GM18870 (cell line): ENCODE measurements at regions not wholly inside any gene's neighbourhood (a gene's known extent, or its start where the extent isn't known, plus 50 kb on each side); places are given as distances from the start of the nearest gene placed in this dataset.
"Not testable (repeated sequence)": the region's sequence is repeated elsewhere in the genome, so short reads cannot be mapped to it uniquely, and the experiment has no call there.

Experiments used
- ATAC-seq: cut with Tn5 transposase; IDR thresholded peaks from one replicate; pipeline ENCODE4 v1.9.1; 2021; ENCODE audit warnings: moderate library complexity; ENCODE audit not compliant: unreplicated experiment

DNA sequence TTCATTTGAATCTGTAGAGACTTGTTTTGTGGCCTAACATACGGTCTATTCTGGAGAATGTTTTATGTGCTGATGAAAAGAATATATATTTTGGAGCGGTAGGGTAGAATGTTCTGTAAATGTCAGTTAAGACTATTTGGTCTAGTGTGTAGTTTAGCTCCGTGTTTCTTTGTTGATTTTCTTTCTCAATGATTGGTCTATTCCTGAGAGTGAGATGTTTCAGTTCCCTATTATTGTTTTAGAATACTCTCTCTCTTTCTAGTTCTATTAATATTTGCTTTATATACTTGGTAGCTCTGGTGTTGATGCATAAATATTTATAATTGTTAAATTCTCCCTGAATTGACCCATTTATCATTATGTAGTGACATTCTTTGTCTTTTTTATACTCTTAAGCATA, 236.5 kb downstream of the GLUD2 start:
- ATAC-seq = peak; percentile 52

DNA sequence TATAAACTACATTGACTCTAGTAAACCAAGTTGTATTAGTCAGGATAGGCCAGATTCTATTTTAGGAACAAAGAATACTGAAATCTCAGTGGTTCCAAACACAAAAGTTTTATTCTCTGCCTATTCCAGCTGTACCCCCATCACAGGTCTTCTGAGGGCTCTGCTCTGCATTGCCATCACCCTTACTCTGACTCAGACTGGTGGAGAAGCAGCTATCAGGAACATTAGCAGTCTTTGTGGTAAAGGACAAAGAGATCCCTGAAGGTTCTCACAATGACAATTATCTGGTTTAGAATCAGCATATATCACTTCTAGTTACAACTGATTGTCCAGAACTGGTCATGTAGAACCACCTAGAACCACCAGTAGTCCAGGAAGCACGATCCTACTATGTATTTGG, 251.1 kb downstream of the GLUD2 start:
- no peak for ATAC-seq

DNA sequence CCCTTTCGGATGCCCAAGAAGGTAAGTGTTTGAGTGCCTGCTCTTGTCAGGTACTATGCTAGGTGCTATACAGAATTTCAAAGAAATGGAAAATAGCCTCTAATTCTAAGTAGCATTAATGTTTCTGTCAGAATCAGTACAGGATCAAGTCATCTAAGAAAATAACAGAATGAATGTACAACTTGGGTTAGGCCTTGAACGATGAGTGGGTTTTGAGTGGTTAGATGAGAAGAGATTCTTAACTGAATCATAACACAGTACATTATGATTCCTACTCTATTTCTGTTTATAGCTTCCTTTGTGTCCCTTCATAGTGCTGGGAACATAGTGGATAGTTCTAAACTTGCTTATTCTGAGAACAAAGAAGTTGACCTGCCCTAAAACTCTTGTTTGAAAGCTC, 253.9 kb downstream of the GLUD2 start:
- no peak for ATAC-seq

DNA sequence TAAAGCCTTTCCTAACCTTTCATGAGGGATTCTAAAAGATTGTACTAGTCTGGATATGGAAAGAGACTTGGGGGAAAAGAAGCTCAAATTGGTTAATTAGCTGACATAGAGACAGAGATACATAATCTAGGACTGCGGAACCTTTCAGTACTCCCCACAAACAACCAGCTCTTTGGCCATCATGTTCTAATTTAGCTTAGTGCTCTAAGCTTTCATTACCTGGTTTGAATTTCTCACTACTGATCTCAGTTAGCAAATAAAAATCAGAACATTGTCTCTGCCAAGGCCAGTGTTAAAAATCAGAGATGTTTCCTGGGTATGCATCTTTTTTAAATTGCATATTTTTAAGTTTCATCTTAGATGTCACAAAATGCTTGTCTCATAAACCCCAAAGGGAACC, 254.4 kb downstream of the GLUD2 start:
- no peak for ATAC-seq

DNA sequence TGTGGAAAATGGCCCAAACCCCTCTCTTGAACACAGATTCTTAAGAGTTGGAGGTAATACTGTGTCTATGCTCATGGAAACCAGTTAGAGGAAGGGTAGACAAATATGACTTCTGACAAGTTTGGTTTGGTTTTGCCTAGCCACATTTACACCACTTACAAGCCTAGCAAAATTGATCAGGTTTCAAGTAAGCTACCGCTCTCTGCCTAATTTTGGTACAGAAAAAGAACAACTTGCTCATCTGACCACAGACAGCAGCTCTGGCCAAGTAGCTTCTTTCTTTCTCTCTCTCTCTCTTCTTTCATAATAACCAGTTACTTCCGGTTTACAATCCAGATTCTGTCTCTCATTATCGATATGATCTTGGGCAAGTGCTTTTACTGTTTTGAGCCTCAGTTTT, 260.0 kb downstream of the GLUD2 start:
- ATAC-seq = peak; percentile 73

DNA sequence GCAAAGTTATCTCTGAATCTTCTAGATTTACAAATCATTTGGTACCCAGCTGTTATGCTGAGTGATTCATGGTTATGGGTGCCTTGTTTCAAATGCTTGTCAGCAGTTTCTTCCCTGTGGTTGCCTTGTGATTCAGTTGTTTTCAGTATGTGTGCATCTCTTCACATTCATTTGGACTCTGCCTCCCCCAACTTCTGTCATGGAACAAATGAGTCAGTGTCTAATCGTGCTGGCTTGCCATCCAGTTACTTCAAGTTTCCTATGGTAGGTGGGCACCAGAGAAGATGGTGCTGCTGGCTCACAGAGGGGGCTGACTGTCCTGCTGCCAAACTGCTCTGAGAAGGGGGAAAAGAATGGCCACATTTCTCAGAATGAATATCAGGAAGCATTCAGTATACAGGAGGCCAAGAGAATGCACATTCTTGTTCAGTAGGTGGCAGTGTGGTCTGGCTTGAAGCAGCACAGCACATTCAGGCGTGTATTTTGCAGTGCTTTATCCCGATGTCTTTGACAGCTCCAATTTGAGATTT, 260.9 kb downstream of the GLUD2 start:
- ATAC-seq = peak; percentile 85

DNA sequence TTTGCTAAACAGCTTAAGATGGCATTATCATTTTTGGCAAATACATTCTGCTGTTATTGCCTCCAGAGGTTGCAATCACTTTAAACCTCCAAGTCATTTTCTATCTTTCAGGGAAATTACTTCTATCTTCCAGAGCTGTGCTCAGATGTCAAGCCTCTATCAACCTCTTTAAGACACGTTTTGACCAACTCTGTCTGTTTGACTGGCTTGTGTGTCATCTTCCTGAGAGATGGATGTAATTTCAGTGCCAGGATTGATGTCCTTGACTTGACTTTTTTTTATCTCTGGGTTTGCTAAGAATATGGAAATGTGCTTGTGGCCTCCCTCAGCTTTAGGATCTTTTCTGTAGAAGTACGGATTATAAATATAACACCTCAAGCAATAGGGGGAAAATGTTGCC, 263.4 kb downstream of the GLUD2 start:
- ATAC-seq = no peak

DNA sequence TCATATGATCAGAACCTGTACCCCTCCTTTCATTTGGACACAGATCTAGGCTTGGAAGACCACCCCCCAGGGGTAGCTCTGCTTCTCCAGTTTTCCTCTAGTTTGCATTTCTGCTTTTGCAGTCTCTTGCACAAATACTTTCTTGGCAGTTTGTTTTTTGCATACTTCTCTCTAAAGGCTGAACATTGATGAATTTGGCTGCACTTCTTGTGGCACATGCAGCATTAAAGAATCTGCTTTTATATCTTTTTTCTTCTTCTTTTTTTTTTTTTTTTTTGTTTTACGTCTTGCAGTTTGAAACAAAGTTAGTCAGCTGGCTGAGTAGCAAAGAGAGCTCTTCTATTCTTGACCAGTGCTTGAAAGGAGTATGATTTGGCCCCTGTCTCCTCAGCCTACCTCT, 273.0 kb downstream of the GLUD2 start:
- no peak for ATAC-seq

DNA sequence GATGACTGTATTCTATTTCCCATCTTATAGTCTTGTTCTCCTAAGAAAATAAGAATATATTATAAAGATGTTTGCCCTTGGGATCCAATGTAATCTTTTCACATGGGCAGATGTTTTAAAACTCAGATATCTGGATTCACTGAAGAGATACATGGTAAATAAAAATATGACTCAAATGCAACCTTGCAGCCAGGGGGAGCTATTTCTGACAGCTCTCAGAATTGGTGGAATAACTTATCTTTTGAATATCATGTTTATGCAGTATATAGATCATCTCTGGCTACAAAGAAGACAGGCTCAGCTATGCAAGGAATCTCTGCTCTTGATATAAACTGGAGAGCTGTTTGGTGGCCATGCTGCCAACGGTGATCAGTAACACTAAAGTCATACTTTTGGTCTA, 274.7 kb downstream of the GLUD2 start:
- ATAC-seq = no peak

DNA sequence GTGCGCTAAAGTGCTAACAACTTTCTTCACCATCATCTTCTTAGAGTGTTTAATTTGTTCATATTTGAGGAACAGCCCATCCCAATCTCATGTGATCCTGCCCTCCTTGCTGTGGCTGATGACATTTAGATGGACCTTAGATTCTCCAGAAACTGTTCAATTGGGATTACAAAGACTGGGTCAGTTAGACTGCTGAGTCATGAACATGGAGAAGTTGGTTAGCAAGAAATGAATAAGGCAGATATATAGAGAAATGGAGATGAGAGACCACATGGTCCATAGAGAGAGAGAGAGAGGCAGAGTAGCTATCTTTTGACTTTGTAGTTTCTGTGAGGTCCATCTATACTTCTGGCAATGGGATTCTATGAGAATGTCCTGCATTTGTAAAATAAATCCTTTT, 275.9 kb downstream of the GLUD2 start:
- no peak for ATAC-seq

DNA sequence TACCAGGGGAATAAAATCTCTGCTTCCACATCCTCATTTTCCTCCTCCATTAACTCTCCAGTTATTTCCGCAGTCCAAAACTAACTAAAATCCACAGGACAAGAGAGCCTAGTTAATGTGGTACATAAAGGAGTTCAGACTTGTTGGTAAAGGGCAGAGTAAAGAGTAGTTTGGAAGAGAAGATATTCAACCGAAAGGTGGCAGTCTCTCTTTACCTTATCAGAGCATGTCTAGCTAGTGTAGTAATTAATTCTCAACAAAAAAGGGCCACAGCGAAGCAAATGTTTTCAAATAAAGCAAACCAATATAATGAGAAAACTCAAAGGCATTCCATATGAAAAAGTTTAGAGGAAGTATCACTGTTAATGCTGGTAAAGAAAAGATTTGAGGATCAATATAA, 286.5 kb downstream of the GLUD2 start:
- ATAC-seq = no peak

DNA sequence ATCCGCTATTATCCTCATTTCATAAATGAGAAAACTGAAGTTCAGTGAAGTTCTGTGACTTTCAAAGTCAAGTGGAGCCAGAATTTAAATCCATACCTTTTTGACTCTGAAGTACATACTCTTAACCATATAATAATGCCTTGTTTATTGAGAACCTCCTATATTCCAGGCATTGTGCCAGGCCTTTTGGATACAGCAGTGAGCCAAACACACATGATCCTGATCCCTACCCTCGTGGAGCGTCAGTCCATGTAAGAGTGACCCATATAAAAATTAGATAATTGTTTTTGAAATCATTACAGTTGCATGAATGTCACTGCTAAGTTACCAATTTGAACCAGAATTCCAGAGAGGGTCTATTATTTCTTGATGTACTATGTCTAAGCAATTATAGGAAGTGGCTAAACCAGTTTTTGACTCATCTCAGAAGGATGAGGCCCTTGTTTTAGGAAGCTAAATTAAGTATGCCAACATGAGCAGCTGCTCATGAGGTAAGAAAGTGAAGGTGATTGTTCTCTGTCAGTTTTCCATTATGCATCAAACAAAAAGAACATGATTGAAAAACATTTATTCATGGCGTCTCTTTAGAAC, 289.5 kb downstream of the GLUD2 start:
- ATAC-seq = no peak

DNA sequence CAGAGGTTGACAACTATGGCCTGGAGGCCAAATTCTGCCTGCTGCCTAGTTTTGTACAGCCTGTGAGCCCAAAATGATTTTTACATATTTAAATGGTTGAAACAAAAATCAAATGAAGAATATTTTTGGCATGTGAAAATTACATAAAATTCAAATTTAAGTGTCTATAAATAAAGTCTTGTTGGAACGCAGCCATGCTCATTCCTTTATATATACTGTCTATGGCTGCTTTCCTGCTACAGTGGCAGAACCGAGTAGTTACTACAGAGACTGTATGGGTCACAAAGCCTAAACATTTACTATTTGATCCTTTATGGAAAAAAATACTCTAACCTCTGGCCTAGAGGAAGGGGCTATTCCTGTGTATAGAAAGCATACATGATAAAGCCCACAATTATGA, 290.4 kb downstream of the GLUD2 start:
- no peak for ATAC-seq

DNA sequence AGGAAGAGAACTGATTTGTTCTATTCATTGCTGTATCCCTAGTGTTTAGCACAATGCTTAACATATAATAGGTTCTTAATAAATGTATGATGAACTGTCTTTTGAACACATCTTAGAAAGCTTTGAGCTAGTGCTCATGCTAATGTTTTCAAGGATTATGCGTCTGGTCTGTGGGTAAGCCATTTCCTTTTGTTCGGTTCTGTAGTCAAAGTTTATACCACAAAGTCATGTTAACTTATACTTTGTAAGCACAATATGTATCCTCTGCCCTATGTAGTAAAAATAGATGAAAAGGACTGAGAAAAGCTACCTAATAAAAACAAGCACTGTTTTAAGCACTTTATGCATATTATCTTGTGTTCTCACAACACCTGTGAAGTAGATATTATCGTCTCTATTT, 301.9 kb downstream of the GLUD2 start:
- ATAC-seq = no peak

DNA sequence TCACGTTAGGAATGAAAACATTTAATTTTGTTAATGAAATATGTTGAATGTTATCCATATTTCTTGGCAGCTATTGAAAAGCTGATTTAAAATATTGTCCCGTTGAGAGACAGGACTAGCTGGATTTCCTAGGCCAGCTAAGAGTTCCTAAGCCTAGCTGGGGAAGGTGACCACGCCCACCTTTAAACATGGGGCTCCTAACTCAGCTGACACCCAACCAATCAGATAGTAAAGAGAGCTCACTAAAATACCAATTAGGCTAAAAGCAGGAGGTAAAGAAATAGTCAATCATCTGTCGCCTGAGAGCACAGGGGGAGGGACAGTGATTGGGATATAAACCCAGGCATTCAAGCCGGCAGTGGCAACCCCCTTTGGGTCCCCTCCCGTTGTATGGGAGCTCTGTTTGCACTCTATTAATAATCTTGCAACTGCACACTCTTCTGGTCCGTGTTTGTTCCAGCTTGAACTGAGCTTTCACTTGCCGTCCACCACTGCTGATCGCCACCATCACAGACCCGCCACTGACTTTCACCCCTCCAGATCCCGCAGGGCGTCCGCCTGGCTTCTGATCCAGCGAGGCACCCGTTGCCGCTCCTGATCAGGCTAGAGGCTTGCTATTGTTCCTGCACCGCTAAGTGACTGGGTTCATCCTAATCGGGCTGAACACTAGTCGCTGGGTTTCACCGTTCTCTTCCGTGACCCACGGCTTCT, 308.9 kb downstream of the GLUD2 start:
- ATAC-seq = no peak

DNA sequence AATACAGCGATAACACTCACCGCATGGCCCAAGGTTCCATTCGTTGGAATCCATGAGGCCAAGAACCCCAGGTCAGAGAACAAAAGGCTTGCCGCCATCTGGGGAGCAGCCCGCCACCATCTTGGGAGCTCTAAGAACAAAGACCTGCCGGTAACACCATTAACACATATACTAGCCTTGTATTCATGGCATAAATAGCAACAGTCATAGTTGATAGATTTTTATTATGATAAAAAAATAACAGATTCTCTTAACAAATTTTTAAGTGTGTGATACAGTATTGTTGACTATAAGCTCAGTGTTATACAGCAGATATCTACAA, 309.4 kb downstream of the GLUD2 start:
- no peak for ATAC-seq

DNA sequence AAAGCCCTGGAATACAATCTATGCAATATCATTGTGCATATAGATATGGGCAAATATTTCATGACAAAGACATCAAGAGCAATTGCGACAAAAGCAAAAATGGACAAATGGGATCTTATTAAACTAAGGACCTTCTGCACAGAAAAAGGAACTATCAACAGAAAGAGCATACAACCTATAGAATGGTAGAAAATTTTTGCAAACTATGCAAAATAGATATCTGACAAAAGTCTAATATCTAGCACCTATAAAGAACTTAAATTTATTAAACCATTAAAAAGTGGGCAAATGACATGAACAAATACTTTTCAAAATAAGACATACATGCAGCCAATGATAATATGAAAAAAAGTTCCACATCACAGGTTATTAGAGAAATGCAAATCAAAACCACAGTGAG, 312.9 kb downstream of the GLUD2 start:
- ATAC-seq = no peak

DNA sequence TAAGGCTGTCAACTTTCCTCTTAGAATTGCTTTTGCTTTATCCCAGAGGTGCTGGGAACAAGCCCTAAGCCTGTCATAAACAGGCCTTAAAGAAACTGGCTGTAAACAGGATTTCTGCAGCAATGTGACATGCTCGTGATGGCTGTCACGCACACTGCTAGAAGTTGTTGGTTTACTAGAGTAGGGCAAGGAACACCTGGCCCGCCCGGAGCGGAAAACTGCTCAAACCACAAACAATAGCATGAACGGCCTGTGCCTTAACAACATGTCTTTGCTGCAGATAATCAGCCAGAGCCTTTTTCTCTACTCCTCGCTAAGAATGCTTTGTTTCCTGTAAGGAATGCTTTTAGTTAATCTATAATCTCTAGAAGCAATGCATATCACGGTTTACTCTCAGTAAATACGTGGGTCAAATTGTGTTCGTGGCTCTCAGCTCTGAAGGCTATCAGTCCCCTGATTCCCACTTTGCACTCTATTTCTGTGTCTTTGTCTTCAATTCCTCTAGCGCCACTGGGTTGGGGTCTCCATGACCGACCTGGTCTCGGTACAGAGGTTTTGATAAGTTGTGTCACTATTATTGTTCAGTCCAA, 318.3 kb downstream of the GLUD2 start:
- no peak for ATAC-seq

DNA sequence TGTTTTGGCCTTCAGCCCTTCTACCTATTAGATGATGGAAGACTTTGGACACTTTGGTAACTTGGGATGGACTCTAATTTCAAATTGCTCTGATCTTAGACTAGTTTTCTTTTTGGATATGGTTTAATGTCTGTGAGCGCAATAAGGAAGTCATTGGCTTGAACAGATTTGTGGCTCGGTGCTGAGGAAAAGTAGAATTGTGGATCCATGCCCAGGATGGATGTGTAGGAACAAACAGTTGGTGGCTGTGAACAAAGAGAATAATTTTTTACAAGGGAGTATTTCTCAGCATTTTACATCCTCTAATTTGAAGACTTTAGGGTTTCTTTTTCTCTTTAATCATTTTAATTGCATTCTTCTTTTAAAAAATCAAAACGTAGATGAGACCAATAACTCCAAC, 327.1 kb downstream of the GLUD2 start:
- no peak for ATAC-seq

DNA sequence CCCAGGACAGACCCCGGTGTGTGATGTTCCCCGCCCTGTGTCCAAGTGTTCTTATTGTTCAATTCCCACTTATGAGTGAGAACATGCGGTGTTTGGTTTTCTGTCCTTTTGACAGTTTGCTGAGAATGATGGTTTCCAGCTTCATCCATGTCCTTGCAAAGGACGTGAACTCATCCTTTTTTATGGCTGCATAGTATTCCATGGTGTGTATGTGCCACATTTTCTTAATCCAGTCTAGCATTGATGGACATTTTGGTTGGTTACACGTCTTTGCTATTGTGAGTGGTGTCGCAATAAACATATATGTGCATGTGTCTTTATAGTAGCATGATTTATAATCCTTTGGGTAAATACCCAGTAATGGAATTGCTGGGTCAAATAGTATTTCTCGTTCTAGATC, 334.5 kb downstream of the GLUD2 start:
- ATAC-seq = not testable (repeated sequence)

DNA sequence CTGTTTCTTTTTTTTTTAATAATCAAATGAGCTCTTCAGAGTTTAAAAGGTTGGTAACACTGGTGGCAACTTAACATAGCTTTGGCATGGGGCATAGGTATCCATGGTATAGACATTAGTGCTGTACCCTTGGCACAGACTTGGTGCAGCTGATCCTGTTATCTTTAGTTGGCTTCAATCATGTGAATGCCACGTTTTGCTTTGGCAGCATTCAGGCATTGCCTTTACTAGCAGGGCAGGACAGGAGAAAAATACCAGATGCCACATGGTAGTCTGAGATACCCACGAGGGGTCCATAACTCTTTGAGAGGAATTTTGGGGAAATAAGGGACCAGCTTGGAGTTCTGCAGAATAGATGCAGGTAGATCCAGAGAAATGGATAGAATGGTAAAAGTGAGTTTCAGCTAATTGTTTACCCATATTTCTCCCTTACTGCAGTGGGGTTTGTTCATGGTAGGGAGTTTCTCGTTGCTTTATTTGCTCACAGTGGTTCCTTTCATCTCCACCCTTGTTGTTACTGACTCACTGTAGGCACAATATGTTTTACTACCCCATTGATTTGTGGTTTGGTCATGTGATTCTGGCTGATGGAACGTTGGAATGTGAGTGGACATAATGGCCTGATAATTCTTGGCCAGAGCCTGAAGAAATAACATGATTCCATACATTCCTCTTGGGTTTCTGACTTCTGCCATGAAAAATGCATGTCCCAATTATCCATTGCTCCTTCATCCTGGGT, 342.7 kb downstream of the GLUD2 start:
- ATAC-seq = no peak

DNA sequence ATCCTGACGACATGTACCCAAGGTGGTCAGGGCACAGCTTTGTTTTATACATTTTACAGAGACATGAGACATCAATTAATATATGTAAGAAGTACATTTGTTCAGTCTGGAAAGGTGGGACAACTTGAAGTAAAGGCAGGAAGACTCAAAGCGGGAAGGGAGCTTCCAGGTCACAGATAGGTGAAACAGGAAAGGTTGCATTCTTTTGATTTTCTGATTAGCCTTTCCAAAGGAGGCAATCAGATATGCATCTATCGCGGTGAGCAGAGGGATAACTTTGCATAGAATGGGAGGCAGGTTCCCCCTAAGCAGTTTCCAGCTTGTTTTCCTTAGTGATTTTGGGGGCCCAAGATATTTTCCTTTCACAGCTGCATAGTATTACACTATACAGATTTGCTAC, 358.4 kb downstream of the GLUD2 start:
- ATAC-seq = no peak
